WTC11 (cell line): ENCODE measurements at regions not wholly inside any gene's neighbourhood (a gene's known extent, or its start where the extent isn't known, plus 50 kb on each side); places are given as distances from the start of the nearest gene placed in this dataset.

Experiments
- FOXP1 ChIP-seq: sonication (generic); formaldehyde crosslinking; IDR thresholded peaks from 2 replicates; pipeline ENCODE4 v1.8.0; 2022; ENCODE audit warnings: missing genetic modification reagents, mild to moderate bottlenecking, moderate library complexity, borderline replicate concordance
- MAX ChIP-seq: sonication (generic); formaldehyde crosslinking; IDR thresholded peaks from 2 replicates; pipeline ENCODE4 v1.8.0; 2022; ENCODE audit warnings: mild to moderate bottlenecking, missing genetic modification reagents
- NR2C2 ChIP-seq: sonication (generic); formaldehyde crosslinking; IDR thresholded peaks from 2 replicates; pipeline ENCODE4 v1.8.0; 2022; ENCODE audit warnings: mild to moderate bottlenecking, missing genetic modification reagents
- NR3C1 ChIP-seq: sonication (generic); formaldehyde crosslinking; conservative IDR thresholded peaks from 2 replicates; pipeline ENCODE4 v1.8.1; 2023; ENCODE audit warnings: low read depth, mild to moderate bottlenecking, missing genetic modification reagents
- STAT6 ChIP-seq: sonication (generic); formaldehyde crosslinking; conservative IDR thresholded peaks from 2 replicates; pipeline ENCODE4 v1.8.1; 2023; ENCODE audit warnings: mild to moderate bottlenecking, low read depth, missing genetic modification reagents, moderate library complexity
- TCF7 ChIP-seq: sonication (generic); formaldehyde crosslinking; IDR thresholded peaks from 2 replicates; pipeline ENCODE4 v1.8.0; 2022; ENCODE audit warnings: mild to moderate bottlenecking, low read depth, missing genetic modification reagents, moderate library complexity
- USF2 ChIP-seq: sonication (generic); formaldehyde crosslinking; IDR thresholded peaks from 2 replicates; pipeline ENCODE4 v1.8.1; 2023; ENCODE audit warnings: mild to moderate bottlenecking, missing genetic modification reagents, moderate library complexity
- ZBTB43 ChIP-seq: sonication (generic); formaldehyde crosslinking; IDR thresholded peaks from 2 replicates; pipeline ENCODE4 v1.8.1; 2023; ENCODE audit warnings: mild to moderate bottlenecking, missing genetic modification reagents
- ZNF232 ChIP-seq: sonication (generic); formaldehyde crosslinking; IDR thresholded peaks from 2 replicates; pipeline ENCODE4 v1.8.0; 2022; ENCODE audit warnings: mild to moderate bottlenecking, missing genetic modification reagents
- ZNF416 ChIP-seq: fragments of 250-450 bp; sonication (Bioruptor Pico); IDR thresholded peaks from 2 replicates; pipeline ENCODE4 v1.9.0; 2021; ENCODE audit warnings: mild to moderate bottlenecking, inconsistent platforms
- ZNF423 ChIP-seq: fragments of 250-450 bp; sonication (Bioruptor Pico); IDR thresholded peaks from 2 replicates; pipeline ENCODE4 v2.1.2; 2022; ENCODE audit warnings: mild to moderate bottlenecking, moderate library complexity
- TF ChIP-seq, protein P1 (sequence below): fragments of 200-600 bp; IDR thresholded peaks from 2 replicates; pipeline ENCODE4 v1.8.0; 2022; ENCODE audit warnings: antibody characterized with exemption
- TF ChIP-seq, protein P2 (sequence below): sonication (generic); formaldehyde crosslinking; IDR thresholded peaks from 2 replicates; pipeline ENCODE4 v1.8.0; 2022; ENCODE audit warnings: mild to moderate bottlenecking, missing genetic modification reagents
- TF ChIP-seq, protein P3 (sequence below): sonication (generic); formaldehyde crosslinking; IDR thresholded peaks from 2 replicates; pipeline ENCODE4 v1.8.1; 2022; ENCODE audit warnings: mild to moderate bottlenecking, moderate library complexity, missing genetic modification reagents

DNA sequence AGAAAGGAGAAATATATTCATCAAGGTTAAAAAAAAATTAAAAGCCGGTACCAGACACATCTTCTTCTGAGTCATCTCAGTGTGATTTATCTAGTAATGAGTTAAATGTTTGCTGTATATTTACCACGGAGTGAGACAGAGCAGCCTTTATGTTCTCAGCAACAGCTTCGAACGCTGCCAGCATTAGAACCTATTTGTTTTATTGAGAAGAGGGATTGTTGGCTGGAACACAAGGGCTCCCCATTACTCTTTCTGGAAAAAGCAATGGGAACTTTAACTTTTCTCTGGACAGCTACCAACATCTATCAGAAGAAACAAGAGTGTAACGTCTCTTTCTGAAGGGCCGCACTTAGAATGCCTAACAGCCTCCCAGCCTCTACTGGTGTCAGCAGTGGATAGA, 105.3 kb upstream of the TAB2 start:
- TF ChIP-seq, protein P1, sequence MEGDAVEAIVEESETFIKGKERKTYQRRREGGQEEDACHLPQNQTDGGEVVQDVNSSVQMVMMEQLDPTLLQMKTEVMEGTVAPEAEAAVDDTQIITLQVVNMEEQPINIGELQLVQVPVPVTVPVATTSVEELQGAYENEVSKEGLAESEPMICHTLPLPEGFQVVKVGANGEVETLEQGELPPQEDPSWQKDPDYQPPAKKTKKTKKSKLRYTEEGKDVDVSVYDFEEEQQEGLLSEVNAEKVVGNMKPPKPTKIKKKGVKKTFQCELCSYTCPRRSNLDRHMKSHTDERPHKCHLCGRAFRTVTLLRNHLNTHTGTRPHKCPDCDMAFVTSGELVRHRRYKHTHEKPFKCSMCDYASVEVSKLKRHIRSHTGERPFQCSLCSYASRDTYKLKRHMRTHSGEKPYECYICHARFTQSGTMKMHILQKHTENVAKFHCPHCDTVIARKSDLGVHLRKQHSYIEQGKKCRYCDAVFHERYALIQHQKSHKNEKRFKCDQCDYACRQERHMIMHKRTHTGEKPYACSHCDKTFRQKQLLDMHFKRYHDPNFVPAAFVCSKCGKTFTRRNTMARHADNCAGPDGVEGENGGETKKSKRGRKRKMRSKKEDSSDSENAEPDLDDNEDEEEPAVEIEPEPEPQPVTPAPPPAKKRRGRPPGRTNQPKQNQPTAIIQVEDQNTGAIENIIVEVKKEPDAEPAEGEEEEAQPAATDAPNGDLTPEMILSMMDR, result no peak
- TF ChIP-seq USF2 (no peak), ZBTB43 (CRISPR knock-in tag) (no peak), MAX (CRISPR knock-in tag) (no peak), ZNF423 (CRISPR knock-in tag) (no peak), STAT6 (CRISPR knock-in tag) (no peak), NR3C1 (no peak), FOXP1 (CRISPR knock-in tag) (no peak), TCF7 (CRISPR knock-in tag) (no peak), NR2C2 (CRISPR knock-in tag) (no peak), ZNF416 (CRISPR knock-in tag) (no peak), ZNF232 (no peak)
- TF ChIP-seq, protein P2, sequence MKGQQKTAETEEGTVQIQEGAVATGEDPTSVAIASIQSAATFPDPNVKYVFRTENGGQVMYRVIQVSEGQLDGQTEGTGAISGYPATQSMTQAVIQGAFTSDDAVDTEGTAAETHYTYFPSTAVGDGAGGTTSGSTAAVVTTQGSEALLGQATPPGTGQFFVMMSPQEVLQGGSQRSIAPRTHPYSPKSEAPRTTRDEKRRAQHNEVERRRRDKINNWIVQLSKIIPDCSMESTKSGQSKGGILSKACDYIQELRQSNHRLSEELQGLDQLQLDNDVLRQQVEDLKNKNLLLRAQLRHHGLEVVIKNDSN, result no peak
- TF ChIP-seq, protein P3, sequence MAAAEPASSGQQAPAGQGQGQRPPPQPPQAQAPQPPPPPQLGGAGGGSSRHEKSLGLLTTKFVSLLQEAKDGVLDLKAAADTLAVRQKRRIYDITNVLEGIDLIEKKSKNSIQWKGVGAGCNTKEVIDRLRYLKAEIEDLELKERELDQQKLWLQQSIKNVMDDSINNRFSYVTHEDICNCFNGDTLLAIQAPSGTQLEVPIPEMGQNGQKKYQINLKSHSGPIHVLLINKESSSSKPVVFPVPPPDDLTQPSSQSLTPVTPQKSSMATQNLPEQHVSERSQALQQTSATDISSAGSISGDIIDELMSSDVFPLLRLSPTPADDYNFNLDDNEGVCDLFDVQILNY (CRISPR knock-in tag), result no peak
